ENCODE measurements at regions not wholly inside any gene's neighbourhood (a gene's known extent, or its start where the extent isn't known, plus 50 kb on each side); places are given as distances from the start of the nearest gene placed in this dataset.

DNA sequence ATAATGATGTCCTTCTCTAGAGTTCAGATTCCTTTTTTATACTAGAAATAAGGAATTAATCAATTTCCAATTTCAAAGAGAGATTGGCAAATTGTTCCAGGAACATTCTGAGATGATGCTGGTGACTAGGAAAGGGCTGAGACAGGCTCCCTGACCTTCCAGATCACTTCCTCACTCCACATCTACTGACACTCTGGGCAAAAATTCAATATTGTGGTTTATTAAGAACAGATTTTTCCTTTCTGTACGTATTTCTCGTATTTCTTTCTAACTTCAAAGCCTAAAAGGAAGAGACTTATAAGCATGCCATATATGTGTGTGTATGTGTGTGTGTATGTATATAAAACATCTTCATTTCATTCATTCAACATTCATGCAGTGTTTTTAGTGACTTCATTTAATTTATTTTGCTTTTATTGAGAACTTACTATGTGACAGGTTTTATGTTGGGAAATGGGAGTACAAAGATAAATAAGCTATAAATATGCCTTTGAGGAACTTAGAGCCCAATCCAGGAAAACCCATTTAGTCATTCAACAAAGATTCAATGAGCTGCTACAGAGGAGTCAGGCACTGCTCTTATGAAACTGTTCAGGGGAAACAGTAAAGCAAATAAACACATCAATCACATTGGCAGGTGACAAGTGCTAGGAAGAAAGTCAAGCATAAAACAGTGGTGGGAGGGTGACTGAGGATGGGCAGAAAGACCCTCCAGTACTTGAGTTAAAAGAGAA is 137.9 kb downstream of the RDH14 start:
- no peak for DNase-seq

DNA sequence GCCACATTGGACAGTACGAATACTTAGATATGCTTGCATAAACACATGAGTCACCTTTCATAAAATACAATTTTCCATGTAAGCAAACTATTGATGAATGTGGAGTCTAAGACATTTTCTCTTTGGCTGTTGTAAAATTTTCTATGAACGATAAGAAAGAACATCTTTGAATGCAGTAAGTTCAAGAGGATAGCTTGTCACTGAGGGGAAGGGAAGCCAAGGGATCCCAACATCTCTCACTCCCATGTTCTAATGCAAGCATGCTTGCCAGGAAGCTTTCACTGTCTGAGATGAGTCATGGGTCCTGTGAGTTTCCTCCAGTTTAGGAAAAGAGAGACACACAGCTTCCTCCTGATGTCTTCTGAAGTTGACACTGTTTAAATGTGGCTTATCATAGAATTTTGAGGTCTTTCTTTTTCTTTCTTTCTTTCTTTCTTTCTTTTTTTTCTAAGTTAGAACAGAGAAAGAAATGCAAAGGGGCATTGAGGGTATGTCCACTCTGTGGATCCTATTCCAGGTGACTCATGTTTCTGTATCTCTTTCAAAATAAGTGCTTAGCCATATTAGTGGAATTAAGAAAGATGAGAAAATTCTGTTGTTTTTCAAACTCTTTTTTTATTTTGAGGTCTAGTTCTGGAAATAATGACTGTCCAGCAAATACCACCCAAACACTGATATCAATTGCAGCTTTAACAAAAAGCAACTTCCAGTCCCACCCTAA is 146.6 kb downstream of the RDH14 start:
- DNase-seq = no peak

DNA sequence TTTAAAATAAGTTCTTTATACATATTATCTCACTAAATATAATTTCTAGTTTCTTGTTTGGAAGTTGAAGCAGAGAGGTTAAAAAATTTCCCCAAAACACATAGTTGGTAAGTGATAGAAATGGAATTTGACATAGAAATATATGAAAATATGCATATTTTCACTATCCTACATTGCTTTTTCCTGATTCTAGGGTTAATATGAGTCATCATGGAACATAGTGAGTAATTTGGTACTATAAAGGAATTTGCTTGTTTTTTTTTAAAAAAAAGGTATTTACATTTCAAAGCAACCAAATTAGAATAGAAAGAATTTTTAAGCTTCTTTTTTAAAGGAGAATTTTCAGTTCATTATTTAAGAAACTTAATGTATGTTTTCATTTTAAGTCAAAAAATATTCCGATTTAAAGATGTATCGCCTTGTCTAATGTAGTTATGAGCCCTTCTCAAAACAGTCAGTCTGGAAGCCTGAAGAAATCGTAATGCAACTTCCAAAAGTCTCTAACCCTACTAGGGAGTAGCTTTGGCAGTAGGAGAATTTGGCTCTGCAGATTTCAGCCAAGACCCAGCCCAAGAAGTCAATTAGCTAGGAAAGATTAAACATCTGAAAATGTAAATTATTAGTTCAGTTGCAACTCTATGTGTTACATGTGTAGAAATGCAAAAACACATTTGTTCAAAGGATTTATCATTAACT is 147.3 kb downstream of the RDH14 start:
- no peak for DNase-seq

DNA sequence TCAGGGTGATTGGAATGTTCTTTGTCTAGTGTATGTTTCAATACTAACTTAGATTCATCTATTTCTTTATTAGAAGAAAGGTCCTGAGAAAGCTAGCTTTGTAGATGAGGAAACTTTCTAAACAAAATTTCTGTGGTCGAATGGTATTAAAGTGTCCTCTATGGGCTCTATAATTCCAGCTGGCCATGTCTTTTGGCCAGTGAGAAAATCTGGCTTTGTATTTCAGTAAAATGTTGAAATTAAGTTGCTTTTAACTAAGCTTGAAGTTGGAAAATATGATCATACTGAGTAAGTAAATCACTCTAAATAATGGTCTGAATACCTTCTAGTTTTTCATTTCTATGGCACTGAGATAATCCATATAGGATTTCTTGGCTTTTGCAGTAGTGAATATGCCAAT is 148.8 kb downstream of the RDH14 start:
- no peak for DNase-seq

DNA sequence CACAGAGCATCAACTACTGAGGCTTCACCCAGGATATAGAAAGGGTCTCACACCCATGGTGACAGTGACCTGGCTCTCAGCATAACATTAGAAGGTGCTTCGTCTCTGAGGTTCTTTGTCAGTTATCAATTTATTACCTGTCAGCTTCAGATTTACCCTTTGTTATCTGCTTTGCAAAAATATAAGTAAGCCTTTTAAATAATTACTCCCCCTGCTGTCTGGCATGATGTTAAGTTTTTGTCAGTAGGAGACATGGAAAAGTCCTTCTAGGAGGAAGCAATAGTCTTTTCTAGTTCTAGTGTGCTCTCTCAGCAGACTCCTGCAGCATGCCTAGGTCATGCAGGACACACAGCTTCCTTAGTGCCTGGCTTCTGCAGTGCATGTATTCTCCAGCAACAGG is 149.9 kb downstream of the RDH14 start:
- DNase-seq = no peak

DNA sequence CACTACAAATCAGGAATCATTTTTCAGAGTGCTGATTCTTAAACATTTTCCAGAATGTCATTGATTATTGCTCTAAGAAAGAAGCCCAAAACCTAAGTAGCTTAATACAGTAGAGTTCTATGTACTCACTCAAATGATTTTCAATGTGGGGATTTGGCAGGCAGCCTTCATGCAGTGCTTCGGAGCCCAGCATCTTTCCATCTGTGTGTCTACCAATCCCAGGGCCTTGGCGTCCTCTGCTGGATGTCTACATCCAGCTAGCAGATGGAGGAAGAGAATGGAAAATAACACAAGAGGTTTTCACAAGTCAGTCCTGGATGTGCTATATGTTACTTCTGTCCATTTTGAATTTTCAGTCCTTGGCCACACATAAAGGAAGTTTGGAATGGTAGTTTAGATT is 151.8 kb downstream of the RDH14 start:
- DNase-seq = no peak

DNA sequence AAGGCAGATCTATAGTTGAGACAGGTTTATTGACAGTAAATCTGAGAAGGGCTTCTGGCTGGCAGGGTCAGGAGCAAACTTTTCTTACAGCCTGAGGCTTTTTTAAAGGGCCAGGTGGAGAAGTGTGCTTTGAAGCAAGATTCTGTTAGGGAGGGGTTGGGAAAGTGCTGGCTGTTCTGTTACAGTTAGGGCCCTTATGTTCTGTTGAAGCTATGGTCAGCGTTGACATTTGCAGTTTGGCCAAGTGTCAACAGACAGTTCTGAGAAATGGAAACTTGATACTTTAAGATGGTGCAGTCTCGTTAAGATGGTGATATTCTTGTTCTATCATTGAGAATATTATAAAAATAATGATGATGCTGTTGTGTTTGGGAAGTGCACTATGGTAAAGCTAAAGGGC is 154.2 kb downstream of the RDH14 start:
- DNase-seq = no peak

DNA sequence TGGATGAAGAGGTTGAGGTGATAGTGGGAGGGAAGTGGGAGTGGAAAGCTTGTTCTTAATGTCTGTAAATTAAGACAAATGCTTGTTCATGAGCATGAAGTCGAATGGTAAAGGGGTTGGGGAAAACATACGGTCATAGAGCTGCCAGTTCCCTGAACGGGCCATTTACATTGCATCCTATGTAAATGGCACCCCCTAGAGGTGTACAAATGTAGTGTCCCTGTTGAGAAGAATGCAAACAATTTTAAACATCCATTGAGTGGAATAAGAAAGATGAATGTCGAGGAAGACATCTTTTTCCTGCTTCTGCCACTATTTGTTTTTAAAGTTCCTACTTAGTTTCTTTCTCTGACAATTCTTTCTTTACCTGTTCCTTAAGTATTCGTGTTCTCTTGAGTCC is 155.7 kb downstream of the RDH14 start:
- DNase-seq = no peak

DNA sequence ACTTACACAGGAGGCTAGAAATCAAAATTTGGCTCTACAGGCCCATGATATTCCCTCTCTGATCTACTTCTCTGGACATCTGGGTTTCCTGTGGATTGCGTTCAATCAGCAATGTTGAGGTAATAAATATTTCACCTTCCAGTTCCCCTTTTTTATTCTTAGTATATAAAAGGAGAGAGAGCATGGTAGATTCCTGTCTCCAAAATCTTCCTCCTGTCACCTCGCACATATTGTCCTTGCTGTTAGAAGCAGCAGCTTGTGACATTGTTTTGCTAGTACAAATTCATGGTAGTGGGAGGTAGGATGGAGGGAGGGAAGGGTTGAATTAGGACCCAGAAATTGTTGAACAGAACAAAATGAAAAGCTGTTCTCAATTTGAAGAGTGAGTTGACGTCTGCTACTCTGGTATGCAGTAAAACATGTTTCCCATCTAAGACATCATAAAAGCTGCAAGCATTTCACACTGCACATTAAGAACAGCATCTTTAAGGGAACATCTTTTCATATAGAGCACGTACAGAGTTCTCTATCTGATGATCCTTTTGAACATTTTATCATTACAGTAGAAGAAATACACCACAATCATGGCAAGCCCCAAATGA is 156.4 kb downstream of the RDH14 start:
- DNase-seq = no peak

DNA sequence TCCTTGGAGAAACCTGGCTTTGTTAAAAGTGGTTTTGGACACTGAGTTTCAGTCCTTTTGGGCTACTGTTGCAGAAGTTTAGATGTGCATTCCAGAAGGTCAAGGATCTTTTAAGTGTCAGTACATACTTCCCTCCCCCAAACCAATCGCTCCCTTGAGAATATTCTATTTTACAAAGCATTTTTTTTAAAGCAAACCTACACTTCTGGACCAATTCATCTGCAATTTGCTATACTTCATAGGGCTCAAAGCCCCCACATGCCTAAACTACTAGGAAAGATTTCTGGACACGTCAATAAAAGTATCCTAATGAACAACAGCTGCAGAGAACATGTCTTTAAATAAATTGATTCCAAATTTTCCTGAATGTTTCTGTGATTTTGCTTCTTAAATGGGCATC is 157.6 kb downstream of the RDH14 start:
- no peak for DNase-seq

DNA sequence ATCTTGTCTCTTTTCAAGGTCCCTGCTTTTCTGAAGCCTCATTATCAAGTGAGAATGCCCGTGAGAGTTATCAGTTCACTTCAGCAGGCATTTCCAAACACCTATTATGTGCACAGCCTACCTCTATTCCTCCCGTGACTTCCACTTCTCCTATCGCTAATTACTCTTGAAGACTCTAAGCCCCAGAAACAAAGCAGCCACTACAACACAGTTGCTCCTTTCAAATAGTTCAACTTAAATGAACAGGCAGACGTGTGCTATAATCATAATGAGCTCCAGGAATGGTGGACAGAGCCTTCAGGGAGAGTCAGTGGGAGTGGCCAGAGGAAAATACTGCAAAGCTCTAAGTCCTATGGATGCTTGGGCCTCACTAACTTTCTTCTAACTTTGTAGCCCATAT is 159.0 kb downstream of the RDH14 start:
- no peak for DNase-seq

DNA sequence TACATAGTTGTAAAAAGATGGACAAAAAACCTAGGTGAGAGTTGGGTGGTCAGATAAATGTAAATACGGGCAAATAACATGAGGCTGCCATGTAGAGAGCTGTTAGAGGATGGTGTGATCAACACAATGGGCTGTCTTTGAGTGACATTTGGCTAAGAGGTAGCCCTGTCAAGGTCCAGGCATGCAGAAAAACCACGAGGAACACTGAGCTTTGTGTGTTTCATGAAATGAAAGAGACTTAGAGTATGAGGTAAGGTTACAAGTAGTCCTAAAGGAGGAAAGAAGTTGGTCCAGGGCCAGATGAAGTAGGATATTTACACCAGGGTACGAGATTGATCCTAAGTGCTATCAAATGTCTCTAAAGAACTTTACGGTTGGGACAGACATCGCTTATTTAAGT is 160.9 kb downstream of the RDH14 start:
- DNase-seq = no peak

DNA sequence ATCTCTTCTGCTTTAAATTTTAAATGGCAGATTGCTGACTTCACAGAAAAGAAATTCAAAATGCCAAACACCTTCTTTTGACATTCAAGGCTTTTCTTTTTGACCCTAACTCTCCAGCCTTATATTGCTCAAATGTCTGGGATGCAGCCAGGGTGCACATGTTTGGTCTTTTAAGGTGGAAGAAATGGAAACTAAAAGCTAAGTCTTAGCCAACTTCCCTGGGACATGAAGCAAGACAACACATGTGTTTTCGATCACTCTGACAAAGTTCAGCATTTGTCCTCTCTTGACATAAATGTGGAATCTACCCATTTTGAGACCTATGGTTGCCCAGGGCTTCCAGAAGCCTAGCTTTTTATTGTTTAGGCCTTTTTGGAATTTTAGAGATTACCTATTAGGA is 161.6 kb downstream of the RDH14 start:
- no peak for DNase-seq

DNA sequence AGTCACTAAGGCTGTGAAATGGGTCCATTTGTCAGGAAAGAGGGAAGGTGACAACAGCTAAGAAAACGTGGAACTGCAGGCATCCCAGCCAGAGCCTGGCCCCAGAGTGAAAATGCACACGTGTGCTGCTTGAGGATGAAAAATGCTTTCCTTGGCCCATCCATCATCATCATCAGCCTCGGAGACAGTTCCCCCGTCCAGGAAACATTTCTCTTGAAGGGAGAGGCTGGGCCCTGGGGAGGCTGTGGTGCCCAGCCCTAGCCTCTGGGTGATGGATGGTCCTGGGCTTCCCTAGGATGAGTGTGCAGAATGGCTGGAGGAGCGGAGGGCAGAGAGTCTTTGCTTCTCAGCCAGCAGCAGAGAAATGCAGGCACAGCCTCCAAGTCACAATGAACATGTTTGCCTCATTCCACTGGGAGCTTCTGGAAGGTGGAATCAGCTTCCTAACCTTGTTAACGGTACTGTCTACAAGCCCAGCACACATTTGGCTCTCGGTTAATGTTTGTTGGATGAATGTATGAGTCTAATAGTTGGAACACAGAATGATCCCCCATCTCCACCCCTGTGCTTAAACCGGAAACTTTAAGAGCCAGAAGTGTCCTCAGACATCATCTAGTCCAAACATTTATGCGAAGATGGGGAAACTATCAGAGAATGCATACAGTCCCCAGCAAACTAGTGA is 164.0 kb downstream of the RDH14 start:
- DNase-seq = no peak

DNA sequence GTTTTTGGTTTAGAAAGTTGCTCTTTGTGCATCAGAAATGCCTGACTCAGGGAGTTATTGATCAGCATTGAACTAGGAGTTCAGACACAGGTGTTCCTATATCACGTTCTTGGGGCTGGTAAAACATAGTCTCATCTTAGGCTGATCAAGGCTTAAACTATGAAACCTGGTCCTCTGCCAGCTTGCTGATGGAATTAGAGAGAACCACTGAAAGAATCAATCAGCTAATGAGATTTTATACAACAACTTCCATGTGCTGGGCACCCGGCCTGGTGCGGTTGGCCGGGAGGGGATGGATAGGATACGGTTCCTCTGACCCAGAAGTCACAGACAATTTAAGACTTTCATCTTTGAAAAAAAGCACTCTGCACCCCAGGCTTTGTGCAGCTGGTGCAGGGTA is 164.9 kb downstream of the RDH14 start:
- DNase-seq = no peak

DNA sequence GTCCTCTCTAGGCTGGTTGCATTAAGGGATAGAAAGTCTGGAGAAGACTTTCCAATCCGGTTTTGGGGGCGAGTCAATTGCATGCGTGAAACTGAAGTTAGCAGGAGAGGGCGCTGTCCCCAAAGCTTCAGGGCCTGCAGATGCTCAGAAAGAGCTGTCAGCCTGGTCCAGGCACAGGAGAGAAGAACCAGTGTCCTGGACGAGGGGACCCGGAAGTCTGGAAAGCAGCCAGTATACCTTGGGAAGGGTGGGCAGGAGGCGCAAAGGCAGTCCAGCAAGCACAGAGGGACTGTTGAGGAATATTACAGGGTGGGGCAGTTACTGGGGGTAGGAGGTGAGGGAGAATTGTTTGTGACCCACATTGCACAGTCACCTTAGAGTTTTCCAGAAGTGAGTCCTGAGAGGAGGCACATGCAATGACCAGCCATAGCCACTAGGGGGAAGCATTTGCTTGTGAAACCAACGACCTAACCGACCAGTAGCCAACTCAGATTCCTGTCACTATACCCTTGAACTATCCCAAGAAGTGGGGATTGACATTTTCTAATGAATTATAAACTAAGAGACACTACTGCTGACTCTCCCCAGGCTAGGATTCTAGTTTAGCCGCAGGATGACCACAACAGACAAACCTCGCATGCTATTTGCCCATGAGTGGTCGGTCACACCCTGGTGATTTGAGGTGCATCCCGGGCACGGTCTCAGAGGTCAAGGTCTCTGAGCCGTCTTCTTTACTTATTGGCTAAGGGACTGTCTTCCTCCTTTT is 172.8 kb downstream of the RDH14 start:
- peak; percentile 16 for DNase-seq

DNA sequence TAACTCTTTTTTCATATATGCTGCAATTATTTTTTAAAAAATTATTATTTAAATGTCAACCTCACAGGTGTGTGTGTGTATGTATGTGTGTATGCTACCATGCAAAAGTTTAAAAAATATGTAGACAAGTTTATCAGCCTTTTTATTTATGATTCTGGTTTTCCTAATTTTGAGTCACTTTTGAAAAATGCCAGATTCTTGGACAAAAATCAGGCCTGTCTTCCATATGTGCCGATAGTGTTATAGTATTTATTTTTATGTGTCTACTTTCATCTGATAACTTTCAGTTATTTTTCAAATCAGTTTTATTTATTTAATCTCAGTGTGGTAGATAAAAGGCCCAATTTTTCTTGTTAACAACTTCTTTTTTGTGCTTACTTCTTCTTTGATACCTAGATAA is 176.2 kb downstream of the RDH14 start:
- no peak for DNase-seq

DNA sequence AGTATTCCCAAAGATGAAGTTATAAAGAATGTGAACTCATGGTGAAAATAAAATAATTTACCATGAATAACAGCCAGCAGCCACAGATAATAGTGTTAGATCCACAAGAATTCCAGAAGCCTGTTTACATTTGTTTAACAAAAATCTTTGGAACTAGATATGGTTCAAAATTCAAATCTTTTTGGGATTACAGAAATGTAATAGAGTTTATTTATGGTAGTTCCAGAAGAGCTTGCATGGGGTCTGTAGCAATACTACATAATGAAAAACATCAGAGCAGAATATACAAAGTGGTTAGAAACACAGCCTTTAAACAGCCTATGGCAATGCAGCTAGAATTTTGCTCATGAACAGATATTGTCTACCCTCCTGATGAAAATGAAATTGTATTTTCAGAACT is 179.1 kb downstream of the RDH14 start:
- no peak for DNase-seq

DNA sequence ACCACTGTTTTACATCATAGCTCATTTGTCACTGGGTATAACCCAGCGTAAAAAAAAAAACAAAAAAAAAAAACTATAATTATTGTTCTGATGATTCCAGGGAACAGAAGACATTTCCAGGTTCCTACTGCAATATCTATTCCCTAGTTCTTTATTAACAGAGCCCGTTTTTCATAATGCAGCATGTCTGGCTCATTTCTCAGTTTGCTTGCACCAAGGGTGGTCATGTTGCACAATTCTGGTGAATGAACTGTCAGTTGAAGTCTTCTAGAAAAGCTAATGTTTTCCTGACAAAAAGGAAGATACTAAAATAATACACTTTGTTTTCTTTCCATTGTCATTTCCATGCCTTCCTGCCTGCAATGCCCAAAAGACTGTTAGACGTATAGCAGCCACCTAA is 180.1 kb downstream of the RDH14 start:
- DNase-seq = no peak

DNA sequence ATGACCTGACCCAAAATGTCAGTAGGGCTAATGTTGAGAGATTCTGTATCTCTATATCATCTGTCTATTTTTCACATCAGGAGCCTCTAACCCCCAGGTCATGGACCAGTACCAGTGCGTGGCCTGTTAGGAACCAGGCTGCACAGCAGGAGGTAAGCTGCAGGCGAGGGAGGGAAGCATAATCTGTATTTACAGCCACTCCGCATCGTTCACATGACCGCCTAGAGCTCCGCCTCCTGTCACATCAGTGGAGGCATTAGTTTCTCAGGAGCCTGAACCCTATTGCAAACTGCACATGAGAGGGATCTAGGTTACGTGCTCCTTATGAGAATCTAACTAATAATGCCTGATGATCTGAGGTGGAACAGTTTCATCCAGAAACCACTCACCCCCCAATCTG is 180.6 kb downstream of the RDH14 start:
- no peak for DNase-seq

DNA sequence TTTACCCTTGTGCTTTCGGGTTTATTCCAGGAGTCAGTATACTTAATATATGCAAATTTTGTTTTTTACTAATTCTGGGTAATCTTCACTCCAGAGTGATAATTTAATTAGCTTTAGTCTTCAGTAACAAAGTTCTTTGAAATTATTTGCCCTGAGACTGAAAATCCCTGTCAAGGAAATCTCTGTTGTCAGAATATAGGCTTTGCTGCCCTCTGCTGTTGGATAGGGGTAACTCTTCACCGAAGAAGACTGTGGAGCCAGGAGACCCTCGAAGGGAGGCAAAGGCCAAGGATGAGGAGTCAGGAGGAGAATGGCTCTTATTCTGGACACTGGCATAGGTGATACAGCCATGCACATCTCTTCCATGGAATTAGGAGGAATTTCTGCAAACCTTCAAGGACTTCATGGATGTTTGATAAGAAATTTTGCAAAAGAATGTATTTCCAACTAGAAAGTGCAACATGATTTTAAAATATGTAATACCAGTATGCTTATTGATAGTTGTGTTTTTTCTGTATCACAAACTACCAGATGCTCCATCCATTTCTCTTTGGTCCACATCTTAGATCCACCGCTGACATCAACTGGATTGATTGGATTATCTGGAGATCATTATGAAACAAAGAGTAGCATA is 182.3 kb downstream of the RDH14 start:
- no peak for DNase-seq

DNA sequence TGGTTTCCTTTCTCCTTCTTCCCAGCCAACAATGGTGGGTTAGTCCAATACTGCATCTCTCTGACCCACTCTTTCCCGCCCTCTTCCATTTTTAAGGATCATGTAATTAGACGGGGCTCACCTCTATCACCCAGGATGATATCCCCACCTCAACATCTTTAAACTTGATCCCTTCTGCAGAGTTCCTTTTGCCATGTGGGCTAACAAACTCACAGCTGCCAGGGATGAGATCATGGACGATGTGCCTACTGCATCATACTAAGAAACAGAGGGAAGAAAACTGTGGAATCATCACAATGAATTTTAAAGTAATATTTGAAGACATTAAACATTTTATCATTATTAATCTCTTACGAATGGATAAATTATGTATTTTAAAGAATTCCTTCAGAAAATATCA is 183.5 kb downstream of the RDH14 start:
- DNase-seq = no peak
